HG03064 (cell line): ENCODE measurements at regions not wholly inside any gene's neighbourhood (a gene's known extent, or its start where the extent isn't known, plus 50 kb on each side); places are given as distances from the start of the nearest gene placed in this dataset.

Experiments used
- ATAC-seq: cut with Tn5 transposase; IDR thresholded peaks from one replicate; pipeline ENCODE4 v1.9.1; 2021; ENCODE audit warnings: low read depth; ENCODE audit not compliant: unreplicated experiment

- no peak for ATAC-seq
Observed at GRCh38 chr2:19810637-19811036, 91.1 kb downstream of the TTC32 start.

GRCh38 chr2:19810148-19810547, 91.6 kb downstream of the TTC32 start:
- ATAC-seq = no peak

GRCh38 chr2:19809206-19809605, 92.6 kb downstream of the TTC32 start:
- no peak for ATAC-seq

- ATAC-seq = no peak
Observed at GRCh38 chr2:19807866-19808265, 93.9 kb downstream of the TTC32 start.

- no peak for ATAC-seq
Observed at GRCh38 chr2:19807346-19807745, 94.4 kb downstream of the TTC32 start.

- ATAC-seq = no peak
Observed at GRCh38 chr2:19806591-19806990, 95.2 kb downstream of the TTC32 start.

GRCh38 chr2:19806131-19806530, 95.7 kb downstream of the TTC32 start:
- ATAC-seq = no peak

- ATAC-seq = no peak
Observed at GRCh38 chr2:19805266-19805665, 96.5 kb downstream of the TTC32 start.

- ATAC-seq = no peak
Observed at GRCh38 chr2:19804639-19805260, 97.0 kb downstream of the TTC32 start.

- no peak for ATAC-seq
Observed at GRCh38 chr2:19802086-19802841, 99.5 kb downstream of the TTC32 start.

- no peak for ATAC-seq
Observed at GRCh38 chr2:19801367-19802080, 100.3 kb downstream of the TTC32 start.

GRCh38 chr2:19800796-19801195, 101.0 kb downstream of the TTC32 start:
- ATAC-seq = no peak

- no peak for ATAC-seq
Observed at GRCh38 chr2:19799881-19800780, 101.7 kb downstream of the TTC32 start.

GRCh38 chr2:19797871-19798270, 103.9 kb downstream of the TTC32 start:
- no peak for ATAC-seq

GRCh38 chr2:19797243-19797810, 104.5 kb downstream of the TTC32 start:
- no peak for ATAC-seq

- no peak for ATAC-seq
Observed at GRCh38 chr2:19796035-19796695, 105.6 kb downstream of the TTC32 start.

- no peak for ATAC-seq
Observed at GRCh38 chr2:19793132-19793750, 108.5 kb downstream of the TTC32 start.

GRCh38 chr2:19790291-19790690, 111.5 kb downstream of the TTC32 start:
- ATAC-seq = no peak

GRCh38 chr2:19787134-19787533, 114.6 kb downstream of the TTC32 start:
- no peak for ATAC-seq
